ENCODE measurements at regions not wholly inside any gene's neighbourhood (a gene's known extent, or its start where the extent isn't known, plus 50 kb on each side); places are given as distances from the start of the nearest gene placed in this dataset.

DNA sequence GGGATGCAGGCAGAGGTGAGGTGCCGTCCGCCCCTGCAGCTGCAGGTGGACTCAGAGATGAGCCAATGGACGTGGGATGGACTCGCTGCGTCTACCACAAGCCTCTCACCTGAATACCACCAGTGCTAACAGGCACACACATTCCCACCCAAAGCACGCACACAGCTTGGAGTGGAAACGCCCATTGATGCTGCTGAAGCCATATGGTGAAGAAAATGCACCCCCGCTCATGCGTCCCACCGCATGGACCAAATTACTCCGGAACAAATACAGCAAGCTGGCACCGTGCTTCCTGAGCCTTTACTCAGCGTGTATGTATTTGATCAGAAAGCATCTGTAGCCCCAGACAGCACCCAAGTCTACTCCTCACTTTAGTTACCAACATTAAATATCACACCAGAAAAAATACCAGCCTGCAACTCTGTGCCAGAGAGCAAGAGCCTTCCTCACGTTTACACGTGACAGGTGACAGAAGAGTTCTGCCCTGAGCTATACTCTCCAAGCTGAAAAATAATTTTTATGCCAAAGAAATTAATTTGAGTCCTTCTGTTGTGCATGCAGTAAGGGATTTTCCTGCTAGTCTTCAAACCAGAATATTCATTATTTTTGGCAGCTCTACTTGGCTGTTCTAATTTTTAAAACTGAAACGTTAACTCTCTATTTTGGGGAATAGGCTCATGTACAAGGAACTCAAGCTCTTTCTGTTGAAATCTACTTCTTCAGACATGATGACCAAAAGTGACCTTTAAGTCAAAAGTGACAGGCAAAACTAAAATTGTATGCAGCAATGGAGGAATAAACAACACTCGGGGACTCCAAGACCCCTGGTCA lies 58.2 kb upstream of the SYNDIG1 start:
- no peaks in the 10 kb centered on the region for H3K4me1 ChIP-seq (ENCODE audit: control insufficient read depth in 2 of 2, insufficient read depth in 1 of 2, low read depth in 1 of 2, low read length in 2 of 2)
- no peak overlapping the region for H2AFZ ChIP-seq (ENCODE audit: low read length)
- H2BK12ac ChIP-seq (ENCODE audit: low read length): no peak overlapping the region
- H3K79me1 ChIP-seq (ENCODE audit: low read depth, low read length): no peaks in the 10 kb centered on the region
- H3K9ac ChIP-seq (ENCODE audit: low read depth, low read length, poor library complexity): no peak overlapping the region
- H2BK5ac ChIP-seq (ENCODE audit: low read length): no peak overlapping the region
- H3K27ac ChIP-seq (replicated peaks; ENCODE audit: low read length): no peak overlapping the region
- H3K18ac ChIP-seq (ENCODE audit: low read length): no peak overlapping the region
- H4K8ac ChIP-seq (ENCODE audit: low read depth, low read length): no peak overlapping the region
- WGBS, 2 donors (ENCODE audit: extremely low coverage in 2 of 2, insufficient read length in 2 of 2, insufficient replicate concordance in 1 of 2): no CpG with 5 or more reads among the region's 17 CpGs
- H3K27me3 ChIP-seq (ENCODE audit: control insufficient read depth in 3 of 3, insufficient read depth in 3 of 3, low read depth in 1 of 3, low read length in 3 of 3): no peaks in the 10 kb centered on the region
- DNase-seq (ENCODE audit: low spot score): no peak
- H3K9me3 ChIP-seq (replicated peaks in 1 of 2; ENCODE audit: control insufficient read depth in 2 of 2, insufficient read depth in 1 of 2, low read depth in 1 of 2, low read length in 2 of 2): peaks cover 0 to 2% of the 10 kb centered on the region in 2 donors
- H2BK15ac ChIP-seq (ENCODE audit: low read length): no peak overlapping the region
- no peak overlapping the region for H3K14ac ChIP-seq (ENCODE audit: low read length)
- no peak overlapping the region for H4K91ac ChIP-seq (ENCODE audit: low read depth, low read length, poor library complexity)
- H3K4me3 ChIP-seq (ENCODE audit: low read length in 2 of 2): peak overlapping the region in 1 of 2 donors; percentile 43
- no peak overlapping the region for H3K4me2 ChIP-seq (ENCODE audit: insufficient read depth, low read length, poor library complexity, severe bottlenecking)
- H2AK5ac ChIP-seq (ENCODE audit: low read depth, low read length): no peak overlapping the region
- no peak overlapping the region for H2BK120ac ChIP-seq (ENCODE audit: low read depth, low read length)
- peak overlapping the region; percentile 70 for H3K23ac ChIP-seq (ENCODE audit: low read depth, low read length, poor library complexity)
- no peaks in the 10 kb centered on the region for H3K36me3 ChIP-seq (replicated peaks in 1 of 2; ENCODE audit: control insufficient read depth in 2 of 2, insufficient read depth in 2 of 2, low read length in 2 of 2)
- no peak overlapping the region for H3K4ac ChIP-seq (ENCODE audit: low read length)

DNA sequence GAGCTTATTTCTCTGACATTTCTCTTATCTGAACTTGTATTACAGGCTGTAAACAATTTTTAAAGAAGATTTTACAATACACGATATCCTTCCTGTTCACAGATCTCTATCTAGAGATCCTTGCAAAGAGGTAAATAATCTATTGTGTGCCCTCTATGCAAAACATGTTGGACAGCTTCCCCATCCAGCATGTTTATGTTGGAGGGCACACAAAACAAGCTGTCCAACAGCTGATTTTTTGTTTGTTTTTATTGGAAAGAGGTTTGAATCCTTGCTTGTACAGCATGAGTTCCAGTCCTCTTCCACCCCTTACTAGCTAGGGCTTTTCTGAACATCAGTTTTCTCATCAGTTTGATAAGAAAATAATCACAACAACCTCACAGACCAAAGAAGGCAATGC lies 62.3 kb upstream of the SYNDIG1 start:
- no peaks in the 10 kb centered on the region for H3K36me3 ChIP-seq (replicated peaks in 1 of 2; ENCODE audit: control insufficient read depth in 2 of 2, insufficient read depth in 2 of 2, low read length in 2 of 2)
- no peak overlapping the region for H2BK15ac ChIP-seq (ENCODE audit: low read length)
- no peak overlapping the region for H3K4me3 ChIP-seq (ENCODE audit: low read length in 2 of 2)
- no peak overlapping the region for H3K4ac ChIP-seq (ENCODE audit: low read length)
- H3K79me1 ChIP-seq (ENCODE audit: low read depth, low read length): no peaks in the 10 kb centered on the region
- no peak overlapping the region for H3K4me2 ChIP-seq (ENCODE audit: insufficient read depth, low read length, poor library complexity, severe bottlenecking)
- no peak overlapping the region for H4K8ac ChIP-seq (ENCODE audit: low read depth, low read length)
- no peak overlapping the region for H3K23ac ChIP-seq (ENCODE audit: low read depth, low read length, poor library complexity)
- H2BK5ac ChIP-seq (ENCODE audit: low read length): no peak overlapping the region
- no peak for DNase-seq (ENCODE audit: low spot score)
- no peaks in the 10 kb centered on the region for H3K27me3 ChIP-seq (ENCODE audit: control insufficient read depth in 3 of 3, insufficient read depth in 3 of 3, low read depth in 1 of 3, low read length in 3 of 3)
- no peak overlapping the region for H2AK5ac ChIP-seq (ENCODE audit: low read depth, low read length)
- no peak overlapping the region for H3K27ac ChIP-seq (replicated peaks; ENCODE audit: low read length)
- H3K14ac ChIP-seq (ENCODE audit: low read length): no peak overlapping the region
- H3K18ac ChIP-seq (ENCODE audit: low read length): no peak overlapping the region
- H3K4me1 ChIP-seq (ENCODE audit: control insufficient read depth in 2 of 2, insufficient read depth in 1 of 2, low read depth in 1 of 2, low read length in 2 of 2): no peaks in the 10 kb centered on the region
- no peak overlapping the region for H2AFZ ChIP-seq (ENCODE audit: low read length)
- no peak overlapping the region for H2BK120ac ChIP-seq (ENCODE audit: low read depth, low read length)
- no peak overlapping the region for H3K9ac ChIP-seq (ENCODE audit: low read depth, low read length, poor library complexity)
- no peak overlapping the region for H4K91ac ChIP-seq (ENCODE audit: low read depth, low read length, poor library complexity)
- WGBS, 2 donors (ENCODE audit: extremely low coverage in 2 of 2, insufficient read length in 2 of 2, insufficient replicate concordance in 1 of 2): no CpG with 5 or more reads among the region's 1 CpG
- no peak overlapping the region for H2BK12ac ChIP-seq (ENCODE audit: low read length)
- no peaks in the 10 kb centered on the region for H3K9me3 ChIP-seq (replicated peaks in 1 of 2; ENCODE audit: control insufficient read depth in 2 of 2, insufficient read depth in 1 of 2, low read depth in 1 of 2, low read length in 2 of 2)

DNA sequence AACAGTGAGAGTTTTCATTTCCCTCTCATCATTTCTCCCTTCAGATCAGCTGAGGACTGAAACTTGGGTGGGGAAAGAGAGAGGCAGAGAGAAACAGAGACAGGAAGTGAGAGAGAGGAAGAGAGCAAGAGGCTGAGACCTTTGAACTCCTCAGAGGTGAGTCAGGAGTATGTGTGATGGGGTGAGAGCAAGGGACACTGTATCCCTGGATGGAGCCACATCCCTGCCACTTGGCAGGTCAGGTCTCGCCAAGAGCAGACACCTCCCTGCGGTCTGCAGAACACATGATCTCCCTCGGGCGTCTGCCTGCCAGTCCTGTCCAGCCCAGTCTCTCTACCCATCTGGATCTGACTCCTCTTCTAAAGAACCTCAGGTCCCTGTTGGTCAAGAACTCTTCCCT lies 62.7 kb upstream of the SYNDIG1 start:
- Histone ChIP-seq H2BK120ac (ENCODE audit: low read depth, low read length) (no peak overlapping the region), H3K79me1 (ENCODE audit: low read depth, low read length) (no peaks in the 10 kb centered on the region), H3K36me3 (replicated peaks in 1 of 2; ENCODE audit: control insufficient read depth in 2 of 2, insufficient read depth in 2 of 2, low read length in 2 of 2) (no peaks in the 10 kb centered on the region), H4K8ac (ENCODE audit: low read depth, low read length) (no peak overlapping the region), H3K4ac (ENCODE audit: low read length) (no peak overlapping the region), H3K14ac (ENCODE audit: low read length) (no peak overlapping the region), H2AFZ (ENCODE audit: low read length) (no peak overlapping the region), H3K4me2 (ENCODE audit: insufficient read depth, low read length, poor library complexity, severe bottlenecking) (no peak overlapping the region), H2BK15ac (ENCODE audit: low read length) (no peak overlapping the region), H3K27me3 (ENCODE audit: control insufficient read depth in 3 of 3, insufficient read depth in 3 of 3, low read depth in 1 of 3, low read length in 3 of 3) (no peaks in the 10 kb centered on the region), H3K9me3 (replicated peaks in 1 of 2; ENCODE audit: control insufficient read depth in 2 of 2, insufficient read depth in 1 of 2, low read depth in 1 of 2, low read length in 2 of 2) (no peaks in the 10 kb centered on the region), H2BK12ac (ENCODE audit: low read length) (no peak overlapping the region), H3K18ac (ENCODE audit: low read length) (no peak overlapping the region), H3K9ac (ENCODE audit: low read depth, low read length, poor library complexity) (no peak overlapping the region), H3K4me1 (ENCODE audit: control insufficient read depth in 2 of 2, insufficient read depth in 1 of 2, low read depth in 1 of 2, low read length in 2 of 2) (no peaks in the 10 kb centered on the region), H3K4me3 (ENCODE audit: low read length in 2 of 2) (no peak overlapping the region), H3K27ac (replicated peaks; ENCODE audit: low read length) (no peak overlapping the region), H2BK5ac (ENCODE audit: low read length) (no peak overlapping the region), H4K91ac (ENCODE audit: low read depth, low read length, poor library complexity) (no peak overlapping the region), H2AK5ac (ENCODE audit: low read depth, low read length) (no peak overlapping the region), H3K23ac (ENCODE audit: low read depth, low read length, poor library complexity) (no peak overlapping the region)
- no peak for DNase-seq (ENCODE audit: low spot score)
- no CpG with 5 or more reads among the region's 4 CpGs for WGBS, 2 donors (ENCODE audit: extremely low coverage in 2 of 2, insufficient read length in 2 of 2, insufficient replicate concordance in 1 of 2)

DNA sequence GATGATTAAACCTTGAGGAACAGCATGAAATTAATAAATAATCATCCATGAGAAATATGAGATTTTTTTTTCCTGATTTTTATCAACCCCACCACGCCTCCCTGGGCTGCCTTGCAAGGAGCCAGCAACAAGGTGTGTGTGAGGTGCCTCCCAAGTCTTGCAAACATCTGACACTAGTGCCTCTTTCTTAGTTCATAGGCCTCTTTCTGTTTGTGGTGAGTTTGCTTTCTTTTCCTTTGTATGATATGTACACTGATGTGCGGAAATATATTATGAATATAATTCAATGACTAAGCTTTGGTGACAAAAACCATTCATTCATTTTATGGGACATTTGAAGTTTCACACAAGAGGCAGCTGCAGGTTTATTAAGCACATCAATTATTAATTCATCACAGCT lies 63.2 kb upstream of the SYNDIG1 start:
- Histone ChIP-seq H3K27ac (replicated peaks; ENCODE audit: low read length) (no peak overlapping the region), H4K8ac (ENCODE audit: low read depth, low read length) (no peak overlapping the region), H3K27me3 (ENCODE audit: control insufficient read depth in 3 of 3, insufficient read depth in 3 of 3, low read depth in 1 of 3, low read length in 3 of 3) (no peaks in the 10 kb centered on the region), H3K4me3 (ENCODE audit: low read length in 2 of 2) (no peak overlapping the region), H2BK5ac (ENCODE audit: low read length) (no peak overlapping the region), H3K4me2 (ENCODE audit: insufficient read depth, low read length, poor library complexity, severe bottlenecking) (no peak overlapping the region), H3K18ac (ENCODE audit: low read length) (no peak overlapping the region), H2BK15ac (ENCODE audit: low read length) (no peak overlapping the region), H3K9me3 (replicated peaks in 1 of 2; ENCODE audit: control insufficient read depth in 2 of 2, insufficient read depth in 1 of 2, low read depth in 1 of 2, low read length in 2 of 2) (no peaks in the 10 kb centered on the region), H3K79me1 (ENCODE audit: low read depth, low read length) (no peaks in the 10 kb centered on the region), H2AK5ac (ENCODE audit: low read depth, low read length) (no peak overlapping the region), H2BK120ac (ENCODE audit: low read depth, low read length) (no peak overlapping the region), H3K4ac (ENCODE audit: low read length) (no peak overlapping the region), H3K23ac (ENCODE audit: low read depth, low read length, poor library complexity) (no peak overlapping the region), H3K36me3 (replicated peaks in 1 of 2; ENCODE audit: control insufficient read depth in 2 of 2, insufficient read depth in 2 of 2, low read length in 2 of 2) (no peaks in the 10 kb centered on the region), H3K14ac (ENCODE audit: low read length) (no peak overlapping the region), H3K9ac (ENCODE audit: low read depth, low read length, poor library complexity) (no peak overlapping the region), H2AFZ (ENCODE audit: low read length) (no peak overlapping the region), H3K4me1 (ENCODE audit: control insufficient read depth in 2 of 2, insufficient read depth in 1 of 2, low read depth in 1 of 2, low read length in 2 of 2) (no peaks in the 10 kb centered on the region), H2BK12ac (ENCODE audit: low read length) (no peak overlapping the region), H4K91ac (ENCODE audit: low read depth, low read length, poor library complexity) (no peak overlapping the region)
- WGBS, 2 donors (ENCODE audit: extremely low coverage in 2 of 2, insufficient read length in 2 of 2, insufficient replicate concordance in 1 of 2): no CpG with 5 or more reads among the region's 2 CpGs
- DNase-seq (ENCODE audit: low spot score): no peak

All from neuronal stem cell (in vitro differentiated cells).